CD8-positive, alpha-beta memory T cell (primary cell): ENCODE measurements at regions not wholly inside any gene's neighbourhood (a gene's known extent, or its start where the extent isn't known, plus 50 kb on each side); places are given as distances from the start of the nearest gene placed in this dataset.

Experiments used
- CTCF ChIA-PET: fragments of 350-600 bp; sonication (Branson Sonifier 250); formaldehyde crosslinking; loops from one replicate; lab custom pipeline; 2021; ENCODE audit warnings: antibody characterized with exemption; lab: Charles Lee
- POLR2A ChIA-PET: fragments of 350-600 bp; sonication (Branson Sonifier 250); formaldehyde crosslinking; loops from one replicate; lab custom pipeline; 2021; ENCODE audit warnings: antibody characterized with exemption; lab: Charles Lee
- DNase-seq, 5 donors: peaks; one replicate each; pipeline versions ENCODE4 v3.0.0 to v3.0.0-alpha.2; 2020 to 2022; ENCODE audit warnings: mixed read lengths in 1 of 5
- H3K27ac ChIP-seq: one replicate; pipeline ENCODE4 v1.7.0; 2013; ENCODE audit warnings: low read depth, mild to moderate bottlenecking, low read length, moderate library complexity
- H3K27me3 ChIP-seq: 2 replicates; pipeline ENCODE4 v1.7.0; 2013; ENCODE audit warnings: low read length, mild to moderate bottlenecking; ENCODE audit not compliant: insufficient read depth, poor library complexity, severe bottlenecking
- H3K36me3 ChIP-seq: 2 replicates; pipeline ENCODE4 v1.7.0; 2013; ENCODE audit warnings: mild to moderate bottlenecking, low read length, moderate library complexity; ENCODE audit not compliant: insufficient read depth
- H3K4me1 ChIP-seq: 2 replicates; pipeline ENCODE4 v1.7.0; 2013; ENCODE audit warnings: mild to moderate bottlenecking, low read length, moderate library complexity; ENCODE audit not compliant: insufficient read depth
- H3K4me3 ChIP-seq: 2 replicates; pipeline ENCODE4 v1.7.0; 2013; ENCODE audit warnings: mild to moderate bottlenecking, low read length
- H3K9me3 ChIP-seq: 2 replicates; pipeline ENCODE4 v1.7.0; 2013; ENCODE audit warnings: mild to moderate bottlenecking, low read length
- H3K27ac Mint-ChIP-seq, 8 donors: one replicate each; pipeline ENCODE4 v1.8.0; 2020 to 2021; ENCODE audit warnings: mixed read lengths in 8 of 8, mild to moderate bottlenecking in 6 of 8, inconsistent platforms in 3 of 8, moderate library complexity in 3 of 8
- H3K27me3 Mint-ChIP-seq, 2 donors: one replicate each; pipeline ENCODE4 v1.8.0; 2020 to 2021; ENCODE audit warnings: mixed read lengths in 2 of 2, mild to moderate bottlenecking in 1 of 2, moderate library complexity in 1 of 2
- H3K36me3 Mint-ChIP-seq, 3 donors: one replicate each; pipeline ENCODE4 v1.8.0; 2020 to 2021; ENCODE audit warnings: mixed read lengths in 3 of 3, inconsistent platforms in 1 of 3, mild to moderate bottlenecking in 1 of 3
- H3K4me1 Mint-ChIP-seq, 3 donors: one replicate each; pipeline ENCODE4 v1.8.0; 2020 to 2021; ENCODE audit warnings: mixed read lengths in 3 of 3, inconsistent platforms in 1 of 3, mild to moderate bottlenecking in 1 of 3
- H3K4me3 Mint-ChIP-seq, 7 donors: one replicate each; pipeline ENCODE4 v1.8.0; 2020 to 2021; ENCODE audit warnings: mixed read lengths in 7 of 7, mild to moderate bottlenecking in 6 of 7, moderate library complexity in 4 of 7, inconsistent platforms in 2 of 7
- H3K9me3 Mint-ChIP-seq, 5 donors: one replicate each; pipeline ENCODE4 v1.8.0; 2020 to 2022; ENCODE audit warnings: mixed read lengths in 5 of 5, mild to moderate bottlenecking in 3 of 5, moderate library complexity in 2 of 5, inconsistent platforms in 1 of 5

DNA sequence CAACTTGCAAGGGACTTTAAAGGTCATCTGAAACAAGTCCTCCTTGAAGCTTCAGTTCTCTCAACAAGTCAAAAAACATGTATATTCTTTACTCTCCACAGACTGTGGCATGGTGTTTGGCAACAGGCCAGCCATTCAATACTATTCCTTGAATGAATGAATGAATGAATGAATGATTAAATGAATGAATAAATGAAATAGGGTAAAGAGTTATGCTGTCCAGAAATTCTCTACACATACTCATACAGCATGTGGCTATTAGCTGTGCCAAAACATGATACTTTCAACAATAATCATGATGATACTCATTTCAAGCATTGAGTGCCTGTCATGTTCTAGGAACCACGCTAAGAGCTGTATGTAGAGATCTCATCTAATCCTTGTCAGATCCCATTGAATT is 356.1 kb downstream of the BARHL2 start:
- Mint-ChIP-seq H3K27ac (no peak overlapping the region), H3K4me3 (no peak overlapping the region), H3K27me3 (peaks cover 0 to 1% of the 10 kb centered on the region in 2 donors), H3K36me3 (no peaks in the 10 kb centered on the region), H3K9me3 (peaks cover 0 to 4% (median 2%) of the 10 kb centered on the region in 5 donors), H3K4me1 (no peaks in the 10 kb centered on the region)
- no peaks in the 10 kb centered on the region for H3K36me3 ChIP-seq
- no peak for DNase-seq
- no peaks in the 10 kb centered on the region for H3K9me3 ChIP-seq
- POLR2A ChIA-PET, result no interaction called here
- no peaks in the 10 kb centered on the region for H3K4me1 ChIP-seq
- no peak overlapping the region for H3K27ac ChIP-seq
- CTCF ChIA-PET, result no interaction called here
- H3K4me3 ChIP-seq, result no peak overlapping the region
- no peaks in the 10 kb centered on the region for H3K27me3 ChIP-seq

DNA sequence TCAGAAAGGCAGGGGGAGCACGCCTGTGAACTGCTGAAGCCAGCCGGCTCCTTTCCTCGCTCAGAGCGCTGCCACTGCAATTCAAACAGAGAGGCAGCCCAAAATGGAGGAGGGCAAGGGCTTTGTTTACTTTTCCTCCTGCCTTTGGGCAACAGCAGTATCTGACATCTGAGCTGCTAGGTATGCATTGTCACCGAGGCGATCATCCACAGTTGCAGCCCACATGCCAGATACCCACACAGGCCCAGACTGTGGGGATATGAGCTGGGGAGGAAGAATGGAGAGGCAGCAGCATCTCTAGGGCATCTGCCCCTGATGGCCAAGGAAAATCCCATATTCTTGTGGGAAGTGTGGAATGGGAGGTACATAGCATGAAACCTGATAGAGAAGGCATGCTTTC is 357.1 kb downstream of the BARHL2 start:
- Mint-ChIP-seq H3K4me1 (no peaks in the 10 kb centered on the region), H3K9me3 (peaks cover 0 to 3% (median 1%) of the 10 kb centered on the region in 5 donors), H3K27ac (no peak overlapping the region), H3K27me3 (peaks cover 0 to 1% of the 10 kb centered on the region in 2 donors), H3K4me3 (no peak overlapping the region), H3K36me3 (no peaks in the 10 kb centered on the region)
- Histone ChIP-seq H3K4me1 (no peaks in the 10 kb centered on the region), H3K27me3 (no peaks in the 10 kb centered on the region), H3K36me3 (no peaks in the 10 kb centered on the region), H3K9me3 (no peaks in the 10 kb centered on the region), H3K27ac (no peak overlapping the region), H3K4me3 (no peak overlapping the region)
- no peak for DNase-seq
- POLR2A ChIA-PET, result no interaction called here
- CTCF ChIA-PET, result no interaction called here

DNA sequence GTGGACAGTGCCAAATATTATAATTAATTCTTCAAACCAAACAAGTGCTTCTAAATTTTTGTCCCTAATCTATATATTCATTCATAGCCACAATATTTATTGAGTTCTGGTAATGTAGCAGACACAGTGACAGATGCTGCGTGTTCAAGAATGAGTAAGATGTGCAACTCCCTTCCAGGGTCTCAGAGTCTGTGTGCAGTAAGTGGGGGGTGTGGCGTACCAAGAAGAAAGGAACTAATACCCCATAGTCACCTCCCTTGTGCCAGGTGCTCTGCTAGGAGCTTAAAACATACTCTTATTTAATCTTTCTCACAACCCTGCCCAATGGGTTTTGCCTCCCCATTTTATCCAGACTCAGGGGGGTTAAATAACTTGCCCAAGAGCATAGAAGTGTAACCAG is 358.7 kb downstream of the BARHL2 start:
- CTCF ChIA-PET, result no interaction called here
- no peaks in the 10 kb centered on the region for H3K4me1 Mint-ChIP-seq
- POLR2A ChIA-PET, result no interaction called here

DNA sequence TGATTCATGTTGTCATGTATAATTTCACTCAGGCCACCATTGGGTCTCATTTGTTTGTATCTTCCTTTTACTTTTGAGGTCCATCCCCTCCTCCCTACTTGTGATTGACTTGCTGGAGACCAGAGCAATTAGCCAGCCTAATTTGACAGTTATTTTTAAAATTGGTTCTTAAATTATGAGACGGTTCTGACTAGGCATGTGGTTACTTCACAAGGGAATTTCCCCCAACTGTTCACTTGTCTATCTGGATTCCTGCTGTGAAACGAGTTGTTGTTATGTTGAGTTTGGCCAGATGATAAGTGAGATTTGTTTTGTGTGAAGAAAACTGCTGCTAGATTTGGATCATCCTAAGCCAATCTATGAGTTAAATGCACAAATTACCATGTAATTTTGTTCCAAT is 359.1 kb downstream of the BARHL2 start:
- POLR2A ChIA-PET, result no interaction called here

More for the DNA sequence above, 358.7 kb downstream of the BARHL2 start:
- no peak overlapping the region for H3K27ac ChIP-seq
- no peak overlapping the region for H3K4me3 Mint-ChIP-seq
- H3K36me3 Mint-ChIP-seq, result no peaks in the 10 kb centered on the region
- no peaks in the 10 kb centered on the region for H3K9me3 ChIP-seq
- peaks cover 0 to 2% (median 0%) of the 10 kb centered on the region in 5 donors for H3K9me3 Mint-ChIP-seq
- H3K4me3 ChIP-seq, result no peak overlapping the region
- H3K27me3 Mint-ChIP-seq, result peaks cover 0 to 1% of the 10 kb centered on the region in 2 donors
- H3K27me3 ChIP-seq, result no peaks in the 10 kb centered on the region
- no peak for DNase-seq
- no peak overlapping the region for H3K27ac Mint-ChIP-seq
- H3K4me1 ChIP-seq, result no peaks in the 10 kb centered on the region
- H3K36me3 ChIP-seq, result no peaks in the 10 kb centered on the region

DNA sequence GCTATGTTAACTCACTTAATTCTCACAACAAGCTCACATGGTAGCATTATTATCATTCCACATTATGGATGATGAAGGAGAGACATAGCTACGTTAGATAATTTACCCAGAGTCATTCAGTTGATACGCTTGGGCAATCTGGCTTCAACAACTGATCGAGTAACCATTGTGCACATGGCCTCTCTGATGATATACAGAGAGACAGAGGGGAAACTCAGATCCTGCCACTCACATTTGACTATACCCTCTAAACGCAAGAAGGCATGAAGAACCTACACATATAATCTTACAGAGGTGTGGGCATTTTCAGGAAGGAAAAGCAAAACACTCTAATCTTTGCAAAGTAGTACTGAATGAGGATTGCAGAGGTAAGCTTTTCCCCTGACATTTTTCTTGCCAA is 360.1 kb downstream of the BARHL2 start:
- H3K9me3 Mint-ChIP-seq, result peaks cover 0 to 2% (median 0%) of the 10 kb centered on the region in 5 donors
- peaks cover 0 to 1% of the 10 kb centered on the region in 2 donors for H3K27me3 Mint-ChIP-seq
- no peak for DNase-seq
- ChIA-PET CTCF (no interaction called here), POLR2A (no interaction called here)
- H3K4me3 Mint-ChIP-seq, result no peak overlapping the region
- H3K27ac ChIP-seq, result no peak overlapping the region
- no peak overlapping the region for H3K27ac Mint-ChIP-seq
- no peaks in the 10 kb centered on the region for H3K4me1 ChIP-seq
- H3K36me3 Mint-ChIP-seq, result no peaks in the 10 kb centered on the region
- no peaks in the 10 kb centered on the region for H3K27me3 ChIP-seq
- no peaks in the 10 kb centered on the region for H3K4me1 Mint-ChIP-seq
- no peak overlapping the region for H3K4me3 ChIP-seq
- H3K36me3 ChIP-seq, result no peaks in the 10 kb centered on the region
- no peaks in the 10 kb centered on the region for H3K9me3 ChIP-seq

More for the DNA sequence above, 359.1 kb downstream of the BARHL2 start:
- Mint-ChIP-seq H3K4me1 (no peaks in the 10 kb centered on the region), H3K27ac (no peak overlapping the region), H3K27me3 (peaks cover 0 to 1% of the 10 kb centered on the region in 2 donors), H3K9me3 (peaks cover 0 to 2% (median 0%) of the 10 kb centered on the region in 5 donors), H3K36me3 (no peaks in the 10 kb centered on the region), H3K4me3 (no peak overlapping the region)
- DNase-seq, result no peak
- Histone ChIP-seq H3K36me3 (no peaks in the 10 kb centered on the region), H3K9me3 (no peaks in the 10 kb centered on the region), H3K4me1 (no peaks in the 10 kb centered on the region), H3K27me3 (no peaks in the 10 kb centered on the region), H3K4me3 (no peak overlapping the region), H3K27ac (no peak overlapping the region)
- CTCF ChIA-PET, result no interaction called here

DNA sequence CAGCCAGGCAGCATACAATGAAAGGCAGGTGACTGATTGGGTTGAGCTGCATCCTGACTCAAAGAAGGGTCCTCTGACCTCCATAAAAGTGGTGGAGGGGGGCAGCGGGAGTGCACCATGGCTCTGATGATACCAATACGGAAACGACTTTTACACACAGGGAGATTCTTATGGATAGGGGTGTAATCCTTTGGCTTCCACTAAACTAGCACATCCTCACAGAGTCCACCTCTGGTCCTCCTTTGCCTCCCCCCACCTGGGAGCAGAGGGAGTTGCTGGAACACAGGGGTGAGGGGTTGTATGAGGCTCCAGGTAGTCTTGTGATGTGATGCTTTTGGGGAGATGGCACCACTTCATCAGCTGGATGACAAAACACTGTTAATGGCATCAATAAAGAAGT is 361.0 kb downstream of the BARHL2 start:
- H3K27me3 ChIP-seq, result no peaks in the 10 kb centered on the region
- peaks cover 0 to 1% of the 10 kb centered on the region in 2 donors for H3K27me3 Mint-ChIP-seq
- H3K27ac ChIP-seq, result no peak overlapping the region
- ChIA-PET POLR2A (no interaction called here), CTCF (no interaction called here)
- H3K27ac Mint-ChIP-seq, result no peak overlapping the region
- no peaks in the 10 kb centered on the region for H3K36me3 Mint-ChIP-seq
- peaks cover 0 to 2% (median 0%) of the 10 kb centered on the region in 5 donors for H3K9me3 Mint-ChIP-seq
- DNase-seq, result no peak
- no peak overlapping the region for H3K4me3 ChIP-seq
- H3K4me1 Mint-ChIP-seq, result no peaks in the 10 kb centered on the region
- H3K4me3 Mint-ChIP-seq, result no peak overlapping the region
- no peaks in the 10 kb centered on the region for H3K4me1 ChIP-seq
- no peaks in the 10 kb centered on the region for H3K9me3 ChIP-seq
- no peaks in the 10 kb centered on the region for H3K36me3 ChIP-seq

DNA sequence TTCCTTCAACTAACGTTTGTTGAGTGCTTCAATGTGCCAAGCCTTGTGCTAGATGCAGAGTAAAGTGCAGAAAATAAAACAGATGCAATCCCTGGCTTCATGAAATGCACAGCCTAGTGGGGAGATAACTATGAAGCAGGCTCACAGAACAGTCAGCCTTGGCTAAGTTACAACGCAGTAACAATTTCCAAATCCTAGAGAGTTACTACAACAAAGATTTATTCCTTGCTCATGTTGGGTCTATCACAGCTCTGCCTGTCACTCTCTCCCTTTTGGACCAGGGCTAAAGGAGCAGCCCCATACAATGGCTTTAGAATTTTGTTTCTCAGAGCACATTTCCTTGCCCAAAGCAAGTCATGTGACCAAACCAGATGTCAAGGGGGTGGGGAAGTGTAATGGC is 359.8 kb downstream of the ZNF326 start:
- POLR2A ChIA-PET, result no interaction called here
- Histone ChIP-seq H3K27me3 (no peaks in the 10 kb centered on the region), H3K9me3 (no peaks in the 10 kb centered on the region), H3K4me3 (no peak overlapping the region), H3K4me1 (no peaks in the 10 kb centered on the region), H3K36me3 (no peaks in the 10 kb centered on the region), H3K27ac (no peak overlapping the region)
- H3K9me3 Mint-ChIP-seq, result peaks cover 0 to 4% (median 1%) of the 10 kb centered on the region in 5 donors
- no peak overlapping the region for H3K4me3 Mint-ChIP-seq
- CTCF ChIA-PET, result interaction anchor here (1.1 kb wide), 1 partner anchor 10 kb away, joined by 3 read pairs; no protein-coding TSS in a partner anchor
- H3K27me3 Mint-ChIP-seq, result peaks cover 0 to 1% of the 10 kb centered on the region in 2 donors
- no peak for DNase-seq
- no peaks in the 10 kb centered on the region for H3K36me3 Mint-ChIP-seq
- no peaks in the 10 kb centered on the region for H3K4me1 Mint-ChIP-seq
- H3K27ac Mint-ChIP-seq, result no peak overlapping the region

DNA sequence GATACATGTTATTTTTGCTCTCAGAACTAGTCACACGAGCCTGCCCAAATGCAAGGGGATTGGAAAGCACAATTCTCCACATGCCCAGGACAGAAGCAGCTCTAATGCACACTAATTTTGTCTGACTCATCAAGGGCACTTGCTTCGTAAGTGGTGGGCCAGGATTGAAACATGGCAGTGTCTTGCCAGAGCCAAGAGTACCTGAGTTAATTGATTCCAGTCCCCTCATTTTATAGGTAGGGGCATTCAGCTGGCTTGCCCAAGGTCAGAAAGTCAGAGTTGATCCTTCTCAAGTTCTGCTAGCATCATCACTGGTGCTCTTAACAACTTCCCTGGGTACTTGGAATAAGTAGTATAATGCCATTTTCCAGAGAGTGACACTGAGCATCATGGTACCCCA is 356.1 kb downstream of the ZNF326 start:
- Mint-ChIP-seq H3K4me1 (no peaks in the 10 kb centered on the region), H3K4me3 (no peak overlapping the region), H3K36me3 (no peaks in the 10 kb centered on the region), H3K9me3 (peaks cover 7 to 15% (median 11%) of the 10 kb centered on the region in 5 donors), H3K27ac (no peak overlapping the region), H3K27me3 (no peaks in the 10 kb centered on the region)
- ChIA-PET CTCF (no interaction called here), POLR2A (no interaction called here)
- Histone ChIP-seq H3K27ac (no peak overlapping the region), H3K36me3 (no peaks in the 10 kb centered on the region), H3K27me3 (no peaks in the 10 kb centered on the region), H3K4me3 (no peak overlapping the region), H3K4me1 (no peaks in the 10 kb centered on the region), H3K9me3 (no peaks in the 10 kb centered on the region)
- DNase-seq, result no peak

DNA sequence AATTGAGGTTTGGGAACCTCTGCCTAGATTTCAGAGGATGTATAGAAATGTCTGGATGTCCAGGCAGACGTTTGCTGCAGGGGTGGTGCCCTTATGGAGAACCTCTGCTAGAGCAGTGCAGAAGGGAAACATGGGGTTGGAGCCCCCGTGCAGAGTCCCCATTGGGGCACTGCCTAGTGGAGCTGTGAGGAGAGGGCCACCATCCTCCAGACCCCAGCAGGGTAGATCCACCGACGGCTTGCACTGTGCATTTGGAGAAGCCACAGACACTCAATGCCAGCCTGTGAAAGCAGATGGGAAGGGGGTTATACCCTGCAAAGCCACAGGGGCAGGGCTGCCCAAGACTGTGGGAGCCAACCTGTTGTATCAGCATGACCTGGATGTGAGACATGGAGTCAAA is 354.6 kb downstream of the ZNF326 start:
- H3K27ac ChIP-seq, result no peak overlapping the region
- no peaks in the 10 kb centered on the region for H3K4me1 ChIP-seq
- Mint-ChIP-seq H3K36me3 (no peaks in the 10 kb centered on the region), H3K27ac (no peak overlapping the region), H3K9me3 (peaks cover 7 to 15% (median 10%) of the 10 kb centered on the region in 5 donors), H3K27me3 (no peaks in the 10 kb centered on the region), H3K4me3 (no peak overlapping the region), H3K4me1 (no peaks in the 10 kb centered on the region)
- no peaks in the 10 kb centered on the region for H3K36me3 ChIP-seq
- H3K27me3 ChIP-seq, result no peaks in the 10 kb centered on the region
- CTCF ChIA-PET, result no interaction called here
- no peak for DNase-seq
- POLR2A ChIA-PET, result no interaction called here
- H3K9me3 ChIP-seq, result no peaks in the 10 kb centered on the region
- H3K4me3 ChIP-seq, result no peak overlapping the region
